HG02981 (cell line): ENCODE measurements at regions not wholly inside any gene's neighbourhood (a gene's known extent, or its start where the extent isn't known, plus 50 kb on each side); places are given as distances from the start of the nearest gene placed in this dataset.
"Not testable (repeated sequence)": the region's sequence is repeated elsewhere in the genome, so short reads cannot be mapped to it uniquely, and the experiment has no call there.

Experiments
- ATAC-seq: cut with Tn5 transposase; IDR thresholded peaks from one replicate; pipeline ENCODE4 v1.9.1; 2021; ENCODE audit warnings: mild to moderate bottlenecking, moderate library complexity; ENCODE audit not compliant: unreplicated experiment

DNA sequence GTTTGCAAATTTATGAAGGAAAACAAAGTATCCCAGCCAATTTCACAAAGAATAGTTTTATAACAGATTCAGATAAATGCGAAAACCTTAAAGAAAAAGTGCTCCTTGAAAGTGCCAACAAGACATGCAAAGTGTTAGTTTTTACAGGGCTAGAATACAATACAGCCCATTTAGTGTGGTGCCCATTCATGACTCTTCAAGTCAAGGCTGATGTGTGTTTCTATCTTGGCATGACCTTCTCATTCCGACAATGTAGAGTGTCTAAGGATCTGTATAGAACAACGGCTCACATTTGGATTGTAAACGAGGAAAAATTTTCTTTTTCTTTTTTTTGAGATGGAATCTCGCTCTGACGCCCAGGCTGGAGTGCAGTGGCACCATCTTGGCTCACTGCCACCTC is 205.2 kb upstream of the SEMA6A start:
- no peak for ATAC-seq

GRCh38 chr5:116778651-116779280 is 204.1 kb upstream of the SEMA6A start:
- no peak for ATAC-seq

DNA sequence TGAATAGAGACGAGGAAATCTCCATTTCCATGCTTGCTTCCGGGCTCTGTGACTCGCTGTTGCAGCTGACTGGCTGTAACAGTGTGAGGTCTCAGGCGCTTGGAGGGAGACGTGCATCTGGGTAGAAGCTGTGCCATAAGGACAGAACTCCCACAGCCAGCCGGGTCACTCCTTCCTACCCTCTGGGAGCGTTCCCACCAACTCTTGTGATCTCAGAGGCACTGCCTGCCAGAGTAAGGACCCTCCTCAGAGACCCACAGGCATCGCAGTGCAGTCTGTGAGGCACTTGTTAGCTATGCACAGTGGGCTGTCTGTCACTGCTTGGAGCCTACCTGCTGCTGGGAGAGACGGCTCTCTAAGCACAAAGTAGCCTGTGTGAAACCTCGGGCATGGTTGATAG is 203.4 kb upstream of the SEMA6A start:
- peak; percentile 73 for ATAC-seq

DNA sequence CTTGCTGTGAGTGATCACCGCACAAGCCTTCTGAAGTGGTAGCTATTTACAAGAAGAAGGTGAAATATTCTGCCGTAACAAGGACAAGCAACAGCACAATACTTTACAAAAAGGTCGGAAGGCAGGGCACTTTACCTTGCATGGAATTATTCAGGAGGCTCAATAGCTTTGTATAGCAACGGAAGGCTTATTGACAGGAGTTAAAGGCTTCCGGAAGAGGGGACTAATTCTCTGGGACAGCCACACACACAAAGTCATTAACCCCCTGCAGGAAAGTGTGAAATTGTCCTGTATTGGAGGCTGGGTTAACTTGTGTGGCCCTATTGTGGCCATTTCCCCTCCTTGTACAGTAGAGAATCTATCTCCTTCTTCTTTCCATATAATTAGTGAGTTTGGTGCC is 199.3 kb upstream of the SEMA6A start:
- ATAC-seq = no peak

- no peak for ATAC-seq
These were observed 198.2 kb upstream of the SEMA6A start for GRCh38 chr5:116772806-116773205.

- ATAC-seq = no peak
These were observed 197.5 kb upstream of the SEMA6A start for GRCh38 chr5:116772152-116772501.

DNA sequence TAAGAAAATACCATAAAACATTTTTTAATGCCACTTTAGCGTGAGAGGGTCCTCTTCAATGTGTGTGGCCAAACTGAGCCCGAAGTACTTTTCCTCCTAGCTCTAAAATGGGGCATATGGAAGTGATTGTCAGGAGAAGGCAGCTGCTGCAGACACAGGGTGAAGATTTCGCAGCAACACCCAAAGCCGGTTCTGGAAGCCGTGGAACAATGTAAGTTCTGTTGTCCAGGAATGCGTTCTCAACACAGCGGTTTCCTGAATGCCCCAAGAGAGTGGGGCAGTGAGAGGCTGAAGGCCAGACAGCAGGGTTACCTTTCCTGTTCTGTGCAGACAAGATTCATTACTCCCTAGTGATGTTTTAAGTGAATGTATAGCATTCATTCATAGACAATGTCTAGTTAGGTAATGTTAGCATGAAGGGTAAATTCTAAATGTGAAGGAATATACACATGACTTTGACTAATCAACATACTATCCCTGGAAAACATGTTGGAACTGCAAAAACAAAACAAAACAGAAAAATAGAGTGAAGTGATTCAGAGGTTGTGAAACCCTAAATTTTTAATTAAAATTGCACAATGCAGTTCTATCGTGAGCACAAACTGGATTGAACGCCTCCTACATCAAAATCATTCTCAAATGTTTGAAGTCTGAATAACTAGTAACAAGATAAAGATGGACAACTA is 197.0 kb upstream of the SEMA6A start:
- ATAC-seq = no peak

- ATAC-seq = not testable (repeated sequence)
These were observed 195.3 kb upstream of the SEMA6A start for GRCh38 chr5:116769953-116770352.

GRCh38 chr5:116769470-116769869 is 194.8 kb upstream of the SEMA6A start:
- no peak for ATAC-seq

GRCh38 chr5:116766470-116766947 is 191.9 kb upstream of the SEMA6A start:
- peak; percentile 46 for ATAC-seq

DNA sequence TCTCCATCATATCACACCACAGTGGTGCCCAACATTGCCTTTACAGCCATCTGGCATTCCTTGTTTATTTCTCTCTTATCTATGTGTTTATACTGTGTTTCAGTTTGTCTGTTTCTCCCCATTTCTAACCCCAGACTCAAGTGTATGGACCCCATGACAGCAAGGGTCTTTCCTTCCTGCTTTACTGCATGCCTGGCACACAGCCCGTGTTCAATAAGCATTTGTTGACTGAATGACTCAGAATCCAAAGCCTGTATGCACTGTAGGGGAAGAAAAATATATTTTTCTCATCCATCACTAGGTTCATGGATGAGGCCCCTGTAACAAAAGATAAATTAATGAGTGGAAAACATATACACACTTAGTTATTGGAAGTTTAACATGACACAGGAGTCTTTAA is 190.8 kb upstream of the SEMA6A start:
- no peak for ATAC-seq

DNA sequence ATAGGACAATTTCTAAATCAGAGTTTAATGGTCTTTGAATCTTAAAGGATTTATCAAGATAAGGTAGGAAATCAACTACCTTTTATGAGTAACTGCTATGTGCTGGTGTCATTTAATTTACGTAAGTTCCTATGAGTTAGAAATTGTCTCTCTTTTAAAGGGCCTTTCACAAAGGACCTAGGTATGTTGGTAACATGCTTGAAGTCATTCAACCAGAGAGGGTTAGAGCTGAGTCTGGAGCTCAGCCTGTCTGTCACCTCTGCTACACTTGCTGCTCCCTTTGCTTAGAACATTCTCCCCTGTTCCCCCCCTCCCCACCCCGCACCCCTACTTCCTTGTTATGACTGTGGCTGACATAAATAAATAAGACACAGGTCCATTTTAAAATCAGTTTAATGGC is 190.3 kb upstream of the SEMA6A start:
- ATAC-seq = no peak

- ATAC-seq = peak; percentile 62
These were observed 189.6 kb upstream of the SEMA6A start for GRCh38 chr5:116763987-116764866.

DNA sequence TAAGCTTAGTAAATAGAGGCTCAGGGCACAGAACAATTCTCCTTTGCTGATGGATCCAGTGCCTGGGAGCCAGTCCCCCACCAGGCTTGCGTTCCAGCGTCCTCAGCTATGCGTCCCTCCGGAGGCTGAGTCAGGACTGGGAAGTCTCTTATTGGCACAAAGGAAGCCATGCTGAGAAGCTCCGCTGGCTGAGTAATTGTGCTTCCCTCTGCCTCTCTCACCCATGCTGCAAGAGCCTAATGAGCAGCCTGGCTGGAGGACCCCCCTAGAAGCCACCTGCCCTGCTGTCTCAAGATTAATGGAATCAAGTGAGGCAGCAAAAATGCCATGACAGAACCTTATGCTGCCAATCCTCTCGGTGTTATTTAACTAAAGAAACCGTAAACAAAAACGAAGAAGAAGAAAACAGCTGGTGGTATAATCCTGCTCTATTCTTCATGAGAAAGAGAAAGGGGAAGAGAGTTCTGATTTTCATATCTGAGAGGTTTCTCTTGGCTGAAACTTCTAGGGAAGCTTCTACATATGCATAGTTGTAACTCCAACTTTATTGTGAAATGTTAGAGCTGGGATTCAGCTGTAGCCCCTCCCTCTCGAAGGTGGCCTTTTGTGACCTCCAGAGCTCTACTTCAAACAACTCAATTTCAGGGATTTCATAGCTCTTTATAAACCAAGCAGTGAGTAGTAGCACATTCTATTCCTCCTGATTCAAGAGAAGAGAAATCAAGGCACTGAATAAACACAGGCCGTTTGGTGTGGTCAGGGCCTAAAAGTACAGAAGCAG is 185.4 kb upstream of the SEMA6A start:
- ATAC-seq = no peak

DNA sequence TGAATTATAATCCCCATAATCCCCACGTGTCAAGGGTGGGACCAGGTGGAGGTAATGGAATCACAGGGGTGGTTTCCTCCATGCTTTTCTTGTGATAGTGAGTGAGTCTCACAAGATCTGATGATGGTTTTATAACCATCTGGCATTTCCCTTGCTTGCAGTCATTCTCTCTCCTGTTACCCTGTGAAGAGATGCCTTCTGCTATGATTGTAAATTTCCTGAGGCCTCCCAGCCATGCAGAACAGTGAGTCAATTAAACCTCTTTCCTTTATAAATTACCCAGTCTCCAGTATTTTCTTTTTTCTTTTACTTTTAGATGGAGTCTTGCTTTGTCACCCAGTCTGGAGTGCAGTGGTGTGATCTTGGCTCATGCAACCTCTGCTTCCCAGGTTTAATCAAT is 182.7 kb upstream of the SEMA6A start:
- no peak for ATAC-seq

DNA sequence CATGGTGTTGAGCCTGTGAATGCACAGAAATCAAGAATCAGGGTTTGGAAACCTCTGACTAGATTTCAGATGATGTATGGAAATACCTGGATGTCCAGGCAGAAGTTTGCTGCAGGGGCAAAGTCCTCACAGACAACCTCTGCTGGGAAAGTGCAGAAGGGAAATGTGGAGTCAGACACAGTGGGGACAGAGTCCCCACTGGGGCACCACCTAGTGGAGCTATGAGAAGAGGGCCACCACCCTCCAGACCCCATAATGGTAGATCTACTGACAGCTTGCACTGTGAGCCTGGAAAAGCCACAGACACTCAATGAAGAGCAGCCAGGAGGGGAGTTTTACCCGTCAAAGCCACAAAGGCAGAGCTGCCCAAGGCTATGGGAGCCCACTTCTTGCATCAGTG is 181.9 kb upstream of the SEMA6A start:
- ATAC-seq = no peak

GRCh38 chr5:116754556-116754955 is 179.9 kb upstream of the SEMA6A start:
- no peak for ATAC-seq

GRCh38 chr5:116751684-116752083 is 177.1 kb upstream of the SEMA6A start:
- no peak for ATAC-seq

- no peak for ATAC-seq
These were observed 176.3 kb upstream of the SEMA6A start for GRCh38 chr5:116750631-116751580.

DNA sequence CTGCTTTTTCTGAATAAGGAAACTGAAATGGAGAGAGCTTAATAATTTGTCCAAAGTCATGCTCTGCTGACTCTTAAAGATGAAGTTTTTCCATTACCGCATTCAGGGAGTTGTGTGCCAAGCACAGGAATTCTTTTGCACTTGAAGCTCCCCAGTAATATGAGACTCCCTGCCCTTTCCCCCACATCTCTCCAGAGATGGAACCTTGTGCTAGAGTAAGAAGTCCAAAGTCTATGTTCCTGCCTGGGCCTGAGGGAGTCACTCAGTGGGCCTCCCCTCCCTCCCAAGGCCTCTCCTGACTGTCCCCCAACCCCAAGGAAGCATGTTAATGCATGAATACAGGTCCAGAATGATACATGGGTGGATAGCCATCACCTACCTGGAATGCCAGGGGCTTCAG is 173.3 kb upstream of the SEMA6A start:
- ATAC-seq = no peak
